ENCODE measurements at regions not wholly inside any gene's neighbourhood (a gene's known extent, or its start where the extent isn't known, plus 50 kb on each side); places are given as distances from the start of the nearest gene placed in this dataset.

DNA sequence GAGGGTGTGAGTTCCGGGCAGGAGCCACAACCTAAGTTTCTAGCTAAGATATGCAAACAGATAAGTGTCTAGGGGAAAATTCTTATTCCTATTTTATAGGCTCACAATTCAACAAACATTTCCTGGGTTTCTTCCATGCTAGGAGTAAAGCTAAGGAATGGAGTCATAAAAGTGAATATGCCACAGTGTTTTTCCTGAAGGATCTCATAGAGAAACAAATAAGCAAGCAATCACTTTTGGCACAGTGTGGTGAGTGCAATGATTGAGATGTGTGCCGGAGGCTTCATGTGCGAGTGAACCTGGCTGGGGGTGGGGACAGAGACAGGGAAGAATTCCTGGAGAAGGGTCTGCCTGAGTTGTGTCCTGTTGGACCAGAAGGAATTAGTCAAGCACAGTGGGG lies 147.4 kb downstream of the TENT5C start:
- TF ChIP-seq, protein P1, sequence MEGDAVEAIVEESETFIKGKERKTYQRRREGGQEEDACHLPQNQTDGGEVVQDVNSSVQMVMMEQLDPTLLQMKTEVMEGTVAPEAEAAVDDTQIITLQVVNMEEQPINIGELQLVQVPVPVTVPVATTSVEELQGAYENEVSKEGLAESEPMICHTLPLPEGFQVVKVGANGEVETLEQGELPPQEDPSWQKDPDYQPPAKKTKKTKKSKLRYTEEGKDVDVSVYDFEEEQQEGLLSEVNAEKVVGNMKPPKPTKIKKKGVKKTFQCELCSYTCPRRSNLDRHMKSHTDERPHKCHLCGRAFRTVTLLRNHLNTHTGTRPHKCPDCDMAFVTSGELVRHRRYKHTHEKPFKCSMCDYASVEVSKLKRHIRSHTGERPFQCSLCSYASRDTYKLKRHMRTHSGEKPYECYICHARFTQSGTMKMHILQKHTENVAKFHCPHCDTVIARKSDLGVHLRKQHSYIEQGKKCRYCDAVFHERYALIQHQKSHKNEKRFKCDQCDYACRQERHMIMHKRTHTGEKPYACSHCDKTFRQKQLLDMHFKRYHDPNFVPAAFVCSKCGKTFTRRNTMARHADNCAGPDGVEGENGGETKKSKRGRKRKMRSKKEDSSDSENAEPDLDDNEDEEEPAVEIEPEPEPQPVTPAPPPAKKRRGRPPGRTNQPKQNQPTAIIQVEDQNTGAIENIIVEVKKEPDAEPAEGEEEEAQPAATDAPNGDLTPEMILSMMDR (IDR thresholded peaks at IDR 0.05), result no peak
- H3K4me1 ChIP-seq, result no peaks in the 10 kb centered on the region
- no peak overlapping the region for H3K27ac ChIP-seq
- no peaks in the 10 kb centered on the region for H3K36me3 ChIP-seq
- intact Hi-C loops (cut with DNase I), result loop anchor here (5.0 to 10.0 kb wide), 3 partner anchors 56 to 388 kb away; partner anchors contain the start of gene MAN1A2
- no peaks in the 10 kb centered on the region for H3K27me3 ChIP-seq
- H3K4me3 ChIP-seq, result no peak overlapping the region
- H3K9me3 ChIP-seq, result no peaks in the 10 kb centered on the region
- DNase-seq (ENCODE audit: low spot score in 2 of 2), result no peak

GRCh38 chr1:117753652-117754051 lies 147.8 kb downstream of the TENT5C start:
- H3K9me3 ChIP-seq, result no peaks in the 10 kb centered on the region
- H3K27ac ChIP-seq, result no peak overlapping the region
- intact Hi-C loops (cut with DNase I), result loop anchor here (1.0 to 10.0 kb wide), 5 partner anchors 56 to 389 kb away; partner anchors contain the start of gene MAN1A2
- H3K27me3 ChIP-seq, result no peaks in the 10 kb centered on the region
- TF ChIP-seq, protein P1 (IDR thresholded peaks at IDR 0.05), result no peak
- no peaks in the 10 kb centered on the region for H3K4me1 ChIP-seq
- no peaks in the 10 kb centered on the region for H3K36me3 ChIP-seq
- DNase-seq (ENCODE audit: low spot score in 2 of 2), result no peak
- H3K4me3 ChIP-seq, result peak overlapping the region in 1 of 2 donors; percentile 36

- Histone ChIP-seq H3K36me3 (no peaks in the 10 kb centered on the region), H3K27ac (no peak overlapping the region), H3K4me1 (no peaks in the 10 kb centered on the region), H3K27me3 (no peaks in the 10 kb centered on the region), H3K9me3 (no peaks in the 10 kb centered on the region), H3K4me3 (peak overlapping the region in 1 of 2 donors; percentile 36)
- TF ChIP-seq, protein P1 (IDR thresholded peaks at IDR 0.05), result peak; percentile 69 to 85 (median 71)
- intact Hi-C loops (cut with DNase I), result loop anchor here (1.0 to 10.0 kb wide), 5 partner anchors 57 to 390 kb away; partner anchors contain the start of gene MAN1A2
- peak in 1 of 2 donors; percentile 78 for DNase-seq (ENCODE audit: low spot score in 2 of 2)
Measured at GRCh38 chr1:117754061-117754969, 148.5 kb downstream of the TENT5C start.

DNA sequence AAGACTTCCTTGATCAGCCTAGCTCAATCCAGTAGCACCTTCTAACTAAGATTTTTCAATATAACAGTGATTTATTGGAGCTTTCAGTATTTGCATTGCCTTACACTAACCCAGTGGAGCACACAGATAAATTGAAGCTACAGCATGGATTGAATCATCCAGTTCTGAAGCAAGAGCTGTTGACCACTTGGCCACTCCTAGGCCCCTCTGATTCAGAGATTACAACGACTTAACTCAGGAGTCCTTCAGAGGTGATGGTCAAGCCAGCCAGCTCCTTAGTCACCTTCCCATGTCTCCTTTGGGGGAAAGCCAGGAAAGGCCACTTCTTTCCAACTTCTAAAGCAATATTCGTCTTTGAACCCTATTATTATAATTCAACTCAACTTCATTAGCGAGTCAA lies 151.8 kb downstream of the TENT5C start:
- H3K9me3 ChIP-seq, result no peaks in the 10 kb centered on the region
- H3K27ac ChIP-seq, result no peak overlapping the region
- no peak overlapping the region for H3K4me3 ChIP-seq
- DNase-seq (ENCODE audit: low spot score in 2 of 2), result no peak
- H3K27me3 ChIP-seq, result no peaks in the 10 kb centered on the region
- TF ChIP-seq, protein P1 (IDR thresholded peaks at IDR 0.05), result no peak
- intact Hi-C loops (cut with DNase I), result loop anchor here (2.0 to 10.0 kb wide), 3 partner anchors 139 to 393 kb away; partner anchors contain the start of gene MAN1A2
- no peaks in the 10 kb centered on the region for H3K4me1 ChIP-seq
- no peaks in the 10 kb centered on the region for H3K36me3 ChIP-seq

DNA sequence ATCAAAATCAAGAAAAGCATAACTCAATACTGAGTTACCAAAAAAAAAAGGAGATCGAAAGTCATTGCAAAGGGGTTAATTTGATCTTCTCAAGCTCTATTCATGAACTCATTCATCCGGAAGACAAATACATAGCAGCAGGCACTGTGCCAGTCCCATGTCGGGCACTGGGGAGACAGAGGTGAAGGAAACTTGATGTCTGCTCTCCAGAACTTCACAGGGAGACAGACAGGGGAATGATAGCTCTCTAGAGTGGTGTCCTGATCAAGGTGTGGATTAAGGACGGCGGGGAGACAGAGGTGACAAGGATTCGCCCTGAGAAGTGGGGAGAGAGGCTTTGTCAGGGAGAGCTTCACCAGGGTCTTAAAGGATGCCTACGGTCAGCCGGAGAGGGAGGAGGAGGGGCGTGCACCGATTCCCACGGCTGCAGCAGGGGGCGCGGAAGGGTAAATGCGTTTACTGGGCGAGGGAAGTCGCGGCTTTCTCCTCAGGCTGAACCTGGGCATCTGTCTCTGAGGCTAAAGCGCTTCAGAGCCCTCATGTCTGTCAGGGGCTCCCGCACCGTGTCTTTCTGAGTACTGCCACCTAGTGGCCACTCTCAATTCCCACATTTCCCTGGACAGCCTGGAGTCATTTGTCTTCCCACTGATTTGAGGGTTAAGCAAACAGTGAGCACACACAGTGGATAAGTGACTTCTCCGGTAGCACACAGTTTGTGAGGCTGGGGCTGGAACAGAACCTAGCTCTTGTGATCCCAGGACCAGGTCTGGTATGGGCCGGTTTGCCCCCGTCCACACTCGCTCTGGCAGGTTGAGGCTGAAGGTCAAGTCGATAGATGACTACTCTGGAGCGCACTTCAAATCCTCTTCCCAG lies 152.8 kb downstream of the TENT5C start:
- Histone ChIP-seq H3K27ac (no peak overlapping the region), H3K4me3 (peak overlapping the region; percentile 52 to 68), H3K9me3 (no peaks in the 10 kb centered on the region), H3K36me3 (no peaks in the 10 kb centered on the region), H3K4me1 (no peaks in the 10 kb centered on the region), H3K27me3 (no peaks in the 10 kb centered on the region)
- TF ChIP-seq, protein P1 (IDR thresholded peaks at IDR 0.05), result peak; percentile 66 to 87 (median 86)
- peak in 1 of 2 donors; percentile 82 for DNase-seq (ENCODE audit: low spot score in 2 of 2)
- intact Hi-C loops (cut with DNase I), result loop anchor here (1.0 to 10.0 kb wide), 4 partner anchors 138 to 394 kb away; partner anchors contain the start of gene MAN1A2
